ENCODE measurements at regions not wholly inside any gene's neighbourhood (a gene's known extent, or its start where the extent isn't known, plus 50 kb on each side); places are given as distances from the start of the nearest gene placed in this dataset.
"Not testable (repeated sequence)": the region's sequence is repeated elsewhere in the genome, so short reads cannot be mapped to it uniquely, and the experiment has no call there.

- TF ChIP-seq CTCF, POLR2A (IDR thresholded peaks at IDR 0.05): not testable (repeated sequence)
These were observed 129.9 kb upstream of the PLEKHM1 start for GRCh38 chr17:45620468-45620867.

All from thyroid gland (tissue), 4 donors.